T47D (cell line): ENCODE measurements at regions not wholly inside any gene's neighbourhood (a gene's known extent, or its start where the extent isn't known, plus 50 kb on each side); places are given as distances from the start of the nearest gene placed in this dataset.

ENCODE experiments used
- DNase-seq, 2 experiments: peaks; one replicate each; pipeline versions ENCODE4 v3.0.0 to v3.0.0-alpha.2; 2011 to 2012; ENCODE audit warnings: low read depth in 1 of 2, low spot score in 1 of 2
- JUND ChIP-seq: IDR thresholded peaks from 2 replicates; pipeline ENCODE4 v1.6.1; 2012; ENCODE audit warnings: low read depth
- in situ Hi-C: cut with HindIII; loops from 2 replicates; pipeline ENCODE4 v1.10.0; 2016; ENCODE audit warnings: low sequenced_read_pairs, low pct_unique_long_range_greater_than_20kb

GRCh38 chr12:97005174-97005573, 98.1 kb downstream of the NEDD1 start:
- no peak for DNase-seq
- no peak for TF ChIP-seq JUND
- in situ Hi-C loops = no loop called here

- no peak for DNase-seq
- TF ChIP-seq JUND = no peak
- in situ Hi-C loops = no loop called here
Measured at GRCh38 chr12:97005646-97006045, 98.6 kb downstream of the NEDD1 start.

GRCh38 chr12:97006585-97006984, 99.5 kb downstream of the NEDD1 start:
- no peak for TF ChIP-seq JUND
- no peak for DNase-seq
- in situ Hi-C loops = no loop called here

- in situ Hi-C loops = no loop called here
- DNase-seq = no peak
- TF ChIP-seq JUND = no peak
Measured at GRCh38 chr12:97016163-97016562, 109.1 kb downstream of the NEDD1 start.

- DNase-seq = no peak
- in situ Hi-C loops = no loop called here
- no peak for TF ChIP-seq JUND
Measured at GRCh38 chr12:97017213-97017612, 110.2 kb downstream of the NEDD1 start.

GRCh38 chr12:97022536-97023230, 115.6 kb downstream of the NEDD1 start:
- in situ Hi-C loops = no loop called here
- TF ChIP-seq JUND = no peak
- no peak for DNase-seq

GRCh38 chr12:97024393-97024792, 117.3 kb downstream of the NEDD1 start:
- no peak for TF ChIP-seq JUND
- DNase-seq = no peak
- in situ Hi-C loops = no loop called here

- no peak for TF ChIP-seq JUND
- no peak for DNase-seq
- in situ Hi-C loops = no loop called here
Measured at GRCh38 chr12:97026901-97027300, 119.8 kb downstream of the NEDD1 start.

GRCh38 chr12:97027482-97027881, 120.4 kb downstream of the NEDD1 start:
- no peak for TF ChIP-seq JUND
- no peak for DNase-seq
- in situ Hi-C loops = no loop called here

GRCh38 chr12:97038131-97038530, 131.1 kb downstream of the NEDD1 start:
- in situ Hi-C loops = no loop called here
- no peak for TF ChIP-seq JUND
- DNase-seq = no peak

GRCh38 chr12:97038834-97039233, 131.8 kb downstream of the NEDD1 start:
- TF ChIP-seq JUND = no peak
- DNase-seq = no peak
- in situ Hi-C loops = no loop called here

GRCh38 chr12:97046901-97047300, 139.8 kb downstream of the NEDD1 start:
- no peak for DNase-seq
- in situ Hi-C loops = no loop called here
- TF ChIP-seq JUND = no peak

- DNase-seq = no peak
- TF ChIP-seq JUND = no peak
- in situ Hi-C loops = no loop called here
Measured at GRCh38 chr12:97047361-97047760, 140.3 kb downstream of the NEDD1 start.

GRCh38 chr12:97048421-97049035, 141.5 kb downstream of the NEDD1 start:
- TF ChIP-seq JUND = no peak
- DNase-seq = no peak
- in situ Hi-C loops = no loop called here
